ENCODE measurements at regions not wholly inside any gene's neighbourhood (a gene's known extent, or its start where the extent isn't known, plus 50 kb on each side); places are given as distances from the start of the nearest gene placed in this dataset.
"Not testable (repeated sequence)": the region's sequence is repeated elsewhere in the genome, so short reads cannot be mapped to it uniquely, and the experiment has no call there.

DNA sequence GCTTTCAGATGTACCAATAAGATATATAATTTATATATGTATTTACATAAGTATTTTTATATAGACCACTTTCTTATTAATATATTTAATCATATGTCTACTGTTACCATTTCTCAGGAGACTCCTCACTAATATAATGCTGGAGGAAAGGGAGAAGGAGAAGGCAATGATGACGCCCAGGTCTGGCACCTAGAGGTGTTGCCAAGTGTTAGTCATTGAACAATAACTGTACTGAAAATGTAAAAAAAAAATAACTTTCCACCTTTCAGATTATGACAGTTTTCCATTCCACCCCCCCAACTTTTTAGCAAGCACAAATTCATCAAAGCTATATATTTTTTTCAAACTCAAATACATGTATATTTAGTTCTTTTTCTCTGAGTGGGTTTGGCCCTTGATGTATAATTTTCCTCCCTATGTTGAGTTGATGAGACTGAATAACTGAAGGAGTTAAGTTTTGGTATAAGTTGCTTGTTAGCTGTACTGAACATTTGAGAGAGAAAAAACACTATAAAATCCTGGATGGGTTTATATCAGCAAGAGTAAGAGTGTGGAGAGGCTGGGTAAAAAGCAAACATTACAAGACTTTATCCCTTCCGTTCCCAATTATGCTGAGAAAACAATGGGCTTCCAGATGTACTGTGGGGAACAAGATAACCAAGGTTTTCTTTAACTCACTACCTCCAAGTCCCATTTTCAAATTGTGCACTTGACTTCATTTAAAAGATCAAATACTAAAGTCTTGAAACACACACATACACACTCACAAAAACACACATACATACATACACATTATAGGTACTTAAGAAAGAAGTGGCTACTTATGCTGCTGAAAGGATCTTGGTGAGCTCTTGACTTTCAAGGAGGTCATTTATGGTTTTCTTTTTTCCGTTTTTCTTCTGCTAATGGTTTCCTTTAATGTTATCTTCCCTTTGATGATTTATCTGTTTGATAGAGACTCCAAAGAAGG is 142.8 kb upstream of the IFNE start:
- no peak for ATAC-seq
- Histone ChIP-seq H3K27me3 (no peaks in the 10 kb centered on the region), H3K4me1 (no peaks in the 10 kb centered on the region), H3K36me3 (replicated peaks in 1 of 2; ENCODE audit: insufficient read depth in 1 of 2, low read depth in 2 of 2) (no peaks in the 10 kb centered on the region), H3K27ac (no peak overlapping the region), H3K9me3 (no peaks in the 10 kb centered on the region), H3K4me3 (no peak overlapping the region)
- intact Hi-C loops (cut with DNase I) = no loop called here
- no peak for TF ChIP-seq POLR2A (IDR thresholded peaks at IDR 0.05)
- TF ChIP-seq, protein P1, sequence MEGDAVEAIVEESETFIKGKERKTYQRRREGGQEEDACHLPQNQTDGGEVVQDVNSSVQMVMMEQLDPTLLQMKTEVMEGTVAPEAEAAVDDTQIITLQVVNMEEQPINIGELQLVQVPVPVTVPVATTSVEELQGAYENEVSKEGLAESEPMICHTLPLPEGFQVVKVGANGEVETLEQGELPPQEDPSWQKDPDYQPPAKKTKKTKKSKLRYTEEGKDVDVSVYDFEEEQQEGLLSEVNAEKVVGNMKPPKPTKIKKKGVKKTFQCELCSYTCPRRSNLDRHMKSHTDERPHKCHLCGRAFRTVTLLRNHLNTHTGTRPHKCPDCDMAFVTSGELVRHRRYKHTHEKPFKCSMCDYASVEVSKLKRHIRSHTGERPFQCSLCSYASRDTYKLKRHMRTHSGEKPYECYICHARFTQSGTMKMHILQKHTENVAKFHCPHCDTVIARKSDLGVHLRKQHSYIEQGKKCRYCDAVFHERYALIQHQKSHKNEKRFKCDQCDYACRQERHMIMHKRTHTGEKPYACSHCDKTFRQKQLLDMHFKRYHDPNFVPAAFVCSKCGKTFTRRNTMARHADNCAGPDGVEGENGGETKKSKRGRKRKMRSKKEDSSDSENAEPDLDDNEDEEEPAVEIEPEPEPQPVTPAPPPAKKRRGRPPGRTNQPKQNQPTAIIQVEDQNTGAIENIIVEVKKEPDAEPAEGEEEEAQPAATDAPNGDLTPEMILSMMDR (IDR thresholded peaks at IDR 0.05) = no peak
- 28 to 38% methylated on average over 3 of the region's 3 CpGs for WGBS, 2 donors
- DNase-seq = no peak

DNA sequence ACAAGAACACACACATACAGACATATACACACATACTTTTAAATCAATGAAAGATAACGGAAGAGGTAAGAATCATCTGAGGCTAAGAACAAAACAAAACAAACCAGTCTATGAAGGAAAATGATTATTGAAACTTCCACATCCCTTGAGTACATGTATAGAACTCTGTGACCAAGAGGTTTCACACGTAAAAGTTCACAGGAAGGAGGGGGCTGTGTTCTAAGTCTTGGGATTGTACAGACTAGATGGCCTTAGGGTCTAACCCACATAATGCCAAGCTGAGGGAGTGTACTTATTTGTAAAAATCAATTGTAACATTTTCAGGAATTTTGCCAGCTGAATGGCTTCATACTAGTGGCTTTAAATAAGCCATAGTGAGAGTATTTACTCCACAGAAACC is 144.4 kb upstream of the IFNE start:
- intact Hi-C loops (cut with DNase I) = no loop called here
- WGBS, 2 donors = 62 to 64% methylated on average over 2 of the region's 2 CpGs
- Histone ChIP-seq H3K27me3 (no peaks in the 10 kb centered on the region), H3K4me3 (no peak overlapping the region), H3K4me1 (no peaks in the 10 kb centered on the region), H3K27ac (no peak overlapping the region), H3K9me3 (no peaks in the 10 kb centered on the region), H3K36me3 (replicated peaks in 1 of 2; ENCODE audit: insufficient read depth in 1 of 2, low read depth in 2 of 2) (no peaks in the 10 kb centered on the region)
- DNase-seq (no peak), ATAC-seq (no peak)
- no peak for TF ChIP-seq POLR2A (IDR thresholded peaks at IDR 0.05)
- TF ChIP-seq, protein P1 (IDR thresholded peaks at IDR 0.05) = no peak

DNA sequence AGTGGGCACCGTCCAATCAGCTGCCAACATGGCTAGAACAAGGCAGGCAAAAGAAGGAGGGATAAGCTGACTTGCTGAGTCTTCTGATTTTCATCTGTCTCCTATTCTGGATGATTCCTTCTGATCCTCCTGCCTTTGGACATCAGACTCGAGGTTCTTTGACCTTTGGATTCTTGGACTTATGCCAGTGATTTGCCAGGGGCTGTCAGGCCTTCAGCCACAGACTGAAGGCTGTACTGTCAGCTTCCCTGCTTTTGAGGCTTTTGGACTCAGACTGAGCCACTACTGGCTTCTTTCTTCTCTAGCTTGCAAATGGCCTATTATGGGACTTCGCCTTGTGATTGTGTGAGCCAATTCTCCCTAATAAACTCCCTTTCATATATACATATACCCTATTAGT is 146.8 kb upstream of the IFNE start:
- ATAC-seq; DNase-seq; H3K36me3 ChIP-seq (replicated peaks in 1 of 2; ENCODE audit: insufficient read depth in 1 of 2, low read depth in 2 of 2); H3K4me3 ChIP-seq; H3K4me1 ChIP-seq; intact Hi-C loops (cut with DNase I); H3K27me3 ChIP-seq; H3K9me3 ChIP-seq; H3K27ac ChIP-seq: not testable (repeated sequence)
- WGBS, 2 donors = 64 to 68% methylated on average over 3 of the region's 3 CpGs

GRCh38 chr9:21634951-21635350 is 152.8 kb upstream of the IFNE start:
- WGBS, 2 donors = 89% methylated on average over 2 of the region's 2 CpGs
- Histone ChIP-seq H3K27ac (no peak overlapping the region), H3K4me1 (no peaks in the 10 kb centered on the region), H3K27me3 (no peaks in the 10 kb centered on the region), H3K36me3 (replicated peaks in 1 of 2; ENCODE audit: insufficient read depth in 1 of 2, low read depth in 2 of 2) (no peaks in the 10 kb centered on the region), H3K4me3 (no peak overlapping the region), H3K9me3 (no peaks in the 10 kb centered on the region)
- ATAC-seq = no peak
- TF ChIP-seq, protein P1 (IDR thresholded peaks at IDR 0.05) = no peak
- no peak for TF ChIP-seq POLR2A (IDR thresholded peaks at IDR 0.05)
- no peak for DNase-seq
- intact Hi-C loops (cut with DNase I) = no loop called here

DNA sequence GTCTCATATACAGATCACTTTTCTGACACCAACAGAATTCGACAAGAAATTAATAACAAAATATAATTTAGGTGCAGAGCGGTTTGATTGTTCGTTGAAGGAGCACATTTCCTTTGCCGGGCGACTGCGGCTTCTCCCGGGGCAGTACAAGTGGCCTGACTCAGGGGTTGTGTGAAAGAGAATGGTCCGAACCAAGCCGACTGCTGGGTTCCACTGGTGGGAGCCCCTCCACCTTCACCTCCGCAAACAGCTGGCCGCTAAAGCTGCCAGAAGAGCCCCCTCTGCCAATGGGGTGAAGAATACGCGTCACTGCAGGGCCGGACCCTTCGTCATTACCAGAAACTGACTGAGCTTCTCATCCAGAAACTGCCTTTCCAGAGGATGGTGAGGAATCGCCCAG is 156.0 kb upstream of the IFNE start:
- TF ChIP-seq, protein P1 (IDR thresholded peaks at IDR 0.05) = no peak
- no peak for TF ChIP-seq POLR2A (IDR thresholded peaks at IDR 0.05)
- 64 to 77% methylated on average over 13 to 16 of the region's 16 CpGs for WGBS, 2 donors
- Histone ChIP-seq H3K27me3 (no peaks in the 10 kb centered on the region), H3K4me1 (no peaks in the 10 kb centered on the region), H3K9me3 (no peaks in the 10 kb centered on the region), H3K4me3 (no peak overlapping the region), H3K36me3 (replicated peaks in 1 of 2; ENCODE audit: insufficient read depth in 1 of 2, low read depth in 2 of 2) (no peaks in the 10 kb centered on the region), H3K27ac (no peak overlapping the region)
- no peak for ATAC-seq
- intact Hi-C loops (cut with DNase I) = no loop called here
- DNase-seq = no peak
